HG02610 (cell line): ENCODE measurements at regions not wholly inside any gene's neighbourhood (a gene's known extent, or its start where the extent isn't known, plus 50 kb on each side); places are given as distances from the start of the nearest gene placed in this dataset.

Experiments used
- ATAC-seq: cut with Tn5 transposase; IDR thresholded peaks from one replicate; pipeline ENCODE4 v1.9.1; 2021; ENCODE audit warnings: mild to moderate bottlenecking, moderate library complexity; ENCODE audit not compliant: unreplicated experiment

DNA sequence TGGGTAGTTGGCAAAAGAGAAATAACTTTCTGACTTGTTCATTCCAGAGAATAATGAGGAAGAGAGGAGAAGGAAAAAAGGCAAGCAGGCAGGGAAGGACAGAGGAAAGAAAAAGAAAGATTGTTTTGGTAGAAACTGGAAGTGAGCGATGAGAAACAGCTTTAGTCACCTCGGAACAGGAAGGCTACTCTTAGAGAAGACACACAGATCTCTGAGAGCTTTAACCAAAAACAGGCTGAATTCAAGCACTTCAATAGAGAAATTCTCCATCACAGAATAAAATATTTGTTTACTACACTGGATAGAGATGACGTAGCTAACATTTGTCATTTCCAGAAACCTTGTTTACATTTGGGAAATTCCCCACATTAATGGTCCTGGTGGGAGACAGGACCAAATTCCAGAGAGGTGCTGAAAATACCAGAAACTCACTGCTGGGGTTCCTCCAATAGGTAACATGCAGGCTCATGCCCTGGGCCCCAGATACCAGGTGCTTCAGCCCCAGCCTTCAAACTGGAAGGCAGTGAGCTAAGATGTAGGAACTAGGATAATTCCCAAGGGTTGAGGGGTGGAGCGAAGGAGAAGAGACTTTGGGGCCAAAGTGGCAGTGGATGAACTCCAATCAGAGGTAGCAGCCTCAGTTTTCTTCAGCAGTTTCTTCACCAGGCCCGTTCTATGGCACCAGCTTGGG lies 227.7 kb upstream of the GRAMD2B start:
- ATAC-seq = no peak

DNA sequence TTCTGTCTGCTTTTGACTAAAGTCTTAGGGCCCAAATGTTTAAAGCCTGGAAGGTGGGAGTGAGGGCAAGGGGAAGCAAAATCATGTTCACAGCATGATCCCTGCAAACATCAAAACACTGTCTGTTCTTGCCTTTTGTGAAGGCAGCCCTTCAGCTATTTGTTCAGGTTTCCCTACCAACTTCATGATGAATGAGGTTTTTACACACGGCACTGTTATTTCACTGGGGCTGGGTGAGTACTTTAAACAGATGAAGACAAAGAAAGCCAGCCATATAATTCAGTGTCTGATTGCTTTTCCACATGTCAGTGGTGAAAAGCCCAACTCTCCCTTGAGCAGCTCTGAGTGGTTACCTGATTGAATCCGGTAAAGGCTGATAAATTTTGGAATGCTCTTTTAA lies 224.7 kb upstream of the GRAMD2B start:
- ATAC-seq = no peak

DNA sequence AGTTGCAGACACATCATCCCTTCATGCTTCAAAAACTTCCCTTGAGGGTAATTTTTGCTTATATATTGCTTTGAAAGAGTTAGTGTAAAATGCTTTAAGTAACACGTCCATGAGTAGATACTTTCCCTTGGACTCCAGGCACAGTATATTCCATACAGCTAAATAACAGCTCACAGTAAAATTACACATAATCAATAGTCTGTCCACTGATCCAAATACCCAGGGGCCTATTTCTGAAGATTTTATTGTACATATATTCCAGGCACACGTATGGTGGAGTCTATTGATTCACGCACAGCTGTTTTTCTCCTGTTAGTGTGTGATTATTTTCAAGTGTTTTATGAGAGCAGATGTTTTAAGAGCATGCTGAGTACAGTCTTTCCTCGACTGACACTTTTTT lies 223.7 kb upstream of the GRAMD2B start:
- no peak for ATAC-seq

DNA sequence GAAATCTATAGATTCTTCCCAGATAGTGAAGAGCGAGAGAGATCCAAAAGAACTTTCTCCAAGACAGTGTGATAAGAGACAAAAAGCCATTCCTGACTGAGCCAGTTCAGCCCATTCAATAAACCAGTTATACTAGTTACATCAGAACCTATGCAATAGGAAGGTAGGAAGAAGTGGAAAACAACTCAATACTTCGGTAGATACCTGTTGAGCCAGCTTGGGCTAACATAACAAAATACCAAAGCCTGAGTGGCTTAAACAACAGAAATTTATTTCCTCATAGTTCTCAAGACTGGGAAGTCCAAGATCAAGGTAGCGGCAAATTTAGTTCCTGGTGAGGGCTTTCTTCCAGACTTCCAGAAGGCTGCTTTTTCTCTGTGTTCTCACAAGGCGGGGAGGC lies 214.5 kb upstream of the GRAMD2B start:
- ATAC-seq = no peak

DNA sequence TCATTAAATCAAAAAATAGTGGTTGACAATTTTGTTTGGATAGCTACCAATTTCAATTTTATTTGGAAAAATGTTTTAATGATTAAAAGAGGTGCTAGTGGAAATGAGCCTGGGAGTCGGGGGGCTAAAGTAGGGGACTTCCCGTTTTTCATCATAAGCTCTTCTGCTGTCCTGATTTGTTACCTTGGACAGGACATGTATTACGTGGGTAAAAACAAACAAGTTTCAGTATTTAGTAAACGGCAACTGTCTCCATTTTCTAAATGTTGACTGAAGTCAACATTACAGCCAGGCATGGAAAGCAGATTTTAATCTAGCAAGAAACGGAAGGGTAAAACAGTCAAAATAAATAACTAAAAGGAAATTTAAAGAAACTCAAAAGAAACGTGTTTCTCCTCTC lies 212.3 kb upstream of the GRAMD2B start:
- ATAC-seq = no peak

DNA sequence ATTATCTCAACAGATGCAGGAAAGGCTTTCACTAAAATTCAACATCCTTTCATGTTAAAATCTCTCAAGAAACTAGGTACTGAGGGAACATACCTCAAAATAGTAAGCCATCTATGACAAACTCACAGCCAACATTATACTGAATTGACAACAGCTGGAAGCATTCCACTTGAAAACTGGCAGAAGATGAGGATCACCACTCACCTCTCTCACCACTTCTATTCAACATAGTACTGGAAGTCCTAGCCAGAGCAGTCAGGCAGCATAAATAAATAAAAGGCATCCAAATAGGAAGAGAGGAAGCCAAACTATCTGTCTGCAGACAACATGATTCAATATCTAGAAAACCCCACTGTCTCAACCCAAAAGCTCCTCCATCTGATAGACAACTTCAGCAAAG lies 203.6 kb upstream of the GRAMD2B start:
- ATAC-seq = no peak

DNA sequence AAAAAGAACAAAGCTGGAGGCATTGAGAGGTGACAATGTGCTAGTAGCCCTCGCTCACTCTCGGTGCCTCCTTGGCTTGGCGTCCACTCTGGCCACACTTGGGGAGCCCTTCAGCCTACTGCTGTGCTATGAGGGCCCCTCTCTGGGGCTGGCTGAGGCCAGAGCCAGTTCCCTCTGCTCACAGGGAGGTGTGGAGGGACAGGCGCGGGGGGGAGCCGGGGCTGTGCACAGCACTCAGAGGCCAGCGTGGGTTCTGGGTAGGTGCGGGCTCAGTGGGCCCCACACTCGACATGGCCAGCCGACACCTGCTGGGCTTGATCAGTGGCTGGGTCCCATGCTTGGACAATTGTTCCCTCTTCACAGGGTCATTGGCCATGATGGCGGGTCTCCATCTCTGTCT lies 202.5 kb upstream of the GRAMD2B start:
- ATAC-seq = no peak

DNA sequence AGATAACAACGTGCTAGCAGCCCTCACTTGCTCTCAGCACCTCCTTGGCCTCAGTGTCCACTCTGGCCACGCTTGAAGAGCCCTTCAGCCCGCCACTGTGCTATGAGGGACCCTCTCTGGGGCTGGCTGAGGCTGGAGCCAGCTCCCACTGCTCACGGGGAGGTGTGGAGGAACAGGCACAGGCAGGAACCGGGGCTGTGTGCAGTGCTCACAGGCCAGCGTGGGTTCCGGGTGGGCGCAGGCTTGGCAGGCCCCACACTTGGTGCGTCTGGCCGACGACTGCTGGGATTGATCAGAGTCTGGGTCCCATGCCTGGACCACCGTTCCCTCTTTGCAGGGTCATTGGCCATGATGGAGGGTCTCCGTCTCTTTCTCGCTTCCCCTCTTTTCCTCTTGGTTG lies 194.3 kb upstream of the GRAMD2B start:
- ATAC-seq = no peak

DNA sequence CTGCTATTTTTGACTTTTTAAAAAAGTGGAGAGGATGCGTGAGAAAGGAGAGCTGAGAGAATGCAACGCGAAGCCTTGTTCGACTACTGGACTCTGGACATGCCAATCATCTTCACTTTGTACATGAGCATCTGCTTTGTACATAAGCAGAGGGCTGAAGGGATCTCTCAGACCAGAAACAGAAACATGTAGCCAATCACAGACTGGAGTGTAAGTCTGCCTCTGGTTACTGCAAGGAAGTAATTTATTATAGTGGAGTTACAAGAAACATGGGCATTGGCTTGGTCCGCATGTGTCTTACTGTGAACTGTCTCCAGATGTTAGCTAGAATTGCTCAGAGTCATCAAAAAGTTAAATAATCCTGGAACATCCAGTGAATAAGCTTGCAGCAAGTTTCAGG lies 190.0 kb upstream of the GRAMD2B start:
- no peak for ATAC-seq

DNA sequence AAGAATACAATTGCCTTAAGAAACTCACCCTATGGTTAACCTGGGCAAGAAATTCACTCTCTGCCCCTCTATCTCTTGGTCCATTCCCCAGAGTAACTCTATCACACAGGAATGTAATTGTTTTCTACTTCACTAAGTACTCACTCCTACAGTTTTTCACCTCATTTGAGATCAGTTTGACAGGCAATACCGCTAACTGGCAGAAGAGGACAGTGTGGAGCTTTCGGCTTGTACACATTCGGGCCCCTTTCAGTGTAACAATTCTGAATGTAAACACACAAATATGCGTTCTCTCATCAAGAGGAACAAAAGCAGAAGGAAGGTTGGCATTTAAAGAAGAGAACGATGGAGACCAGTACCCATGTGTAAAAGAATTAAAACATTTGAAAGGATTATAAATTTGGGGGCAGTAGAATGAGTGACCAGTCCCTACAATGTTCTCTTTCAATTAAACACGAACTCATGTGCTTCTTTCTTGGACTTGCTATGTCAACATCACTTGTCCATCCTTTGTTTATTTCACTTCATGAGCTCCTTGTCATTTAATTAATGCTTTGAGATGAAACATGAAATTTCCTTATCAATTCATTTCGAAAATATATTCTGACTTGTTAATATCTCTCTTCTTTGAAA lies 188.5 kb upstream of the GRAMD2B start:
- no peak for ATAC-seq

DNA sequence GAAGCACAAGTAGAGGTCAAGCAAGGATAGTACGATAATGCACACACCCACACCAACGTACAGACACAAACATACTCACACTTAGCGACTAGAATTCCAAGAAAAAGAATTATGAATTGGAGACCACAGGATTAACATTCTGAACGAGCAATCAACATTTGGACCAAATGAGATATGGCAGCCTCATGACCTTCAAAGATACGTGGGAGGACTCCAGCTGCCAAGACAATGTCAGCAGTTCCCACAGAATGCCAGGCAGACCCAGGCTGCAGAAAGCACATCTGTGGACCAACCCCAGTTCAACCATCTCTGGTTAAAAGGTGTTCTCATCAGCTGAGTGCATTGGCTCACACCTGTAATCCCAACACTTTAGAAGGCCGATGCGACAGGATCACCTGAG lies 187.6 kb upstream of the GRAMD2B start:
- no peak for ATAC-seq

DNA sequence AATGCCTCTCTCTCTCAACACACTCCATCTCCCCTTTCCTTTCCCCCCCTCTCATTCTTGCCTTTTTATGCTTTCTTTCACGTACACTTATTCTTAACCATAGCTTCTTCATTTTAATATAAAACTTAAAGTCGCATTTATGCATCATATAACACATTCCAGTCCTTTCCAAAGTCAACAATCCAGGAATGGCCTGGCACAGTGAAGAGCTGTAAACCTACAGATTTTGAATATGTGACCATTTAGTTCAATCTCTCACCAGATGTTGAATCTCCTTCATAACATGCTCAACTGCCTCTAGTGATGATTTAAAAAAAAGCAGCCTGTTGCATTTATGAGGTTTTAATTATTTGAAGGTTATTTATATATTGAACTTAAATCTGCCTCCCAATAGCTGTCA lies 186.2 kb upstream of the GRAMD2B start:
- ATAC-seq = no peak

DNA sequence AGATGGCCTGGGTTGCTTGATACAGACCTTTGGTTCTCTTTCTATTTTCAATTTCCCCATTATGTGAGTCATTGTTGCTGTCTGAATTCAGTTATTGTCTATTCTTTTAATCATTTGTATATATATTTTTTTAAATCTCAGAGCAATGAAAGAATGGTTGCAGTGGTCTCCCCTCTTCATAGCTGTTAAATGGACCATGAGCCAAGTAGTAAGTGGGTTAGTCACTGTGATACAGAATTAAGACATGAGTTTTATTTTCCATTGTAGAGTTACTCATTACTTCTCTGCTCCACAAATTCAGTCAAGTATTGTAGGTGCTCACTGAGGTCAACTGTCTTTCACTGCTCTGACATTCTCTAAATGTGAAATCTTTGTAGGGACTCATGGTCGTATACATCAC lies 174.6 kb upstream of the GRAMD2B start:
- no peak for ATAC-seq

DNA sequence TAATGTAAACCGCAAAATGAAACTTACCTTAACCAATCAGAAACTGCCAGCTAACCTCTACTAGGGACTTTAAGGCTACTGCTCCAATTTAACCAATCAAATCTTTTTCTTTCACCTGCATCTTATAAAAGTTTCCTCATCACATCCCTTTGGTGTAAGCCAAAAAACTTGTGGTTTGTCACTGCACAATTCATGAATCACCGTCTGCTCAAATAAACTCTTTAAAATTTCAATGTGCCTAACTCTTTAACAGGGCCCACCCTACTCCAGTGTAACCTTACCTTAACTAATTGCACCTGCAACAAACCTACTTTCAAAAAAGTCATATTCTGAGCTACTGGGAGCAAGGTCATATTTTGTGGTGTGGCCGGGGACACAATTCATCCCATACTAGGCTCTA lies 172.2 kb upstream of the GRAMD2B start:
- no peak for ATAC-seq

DNA sequence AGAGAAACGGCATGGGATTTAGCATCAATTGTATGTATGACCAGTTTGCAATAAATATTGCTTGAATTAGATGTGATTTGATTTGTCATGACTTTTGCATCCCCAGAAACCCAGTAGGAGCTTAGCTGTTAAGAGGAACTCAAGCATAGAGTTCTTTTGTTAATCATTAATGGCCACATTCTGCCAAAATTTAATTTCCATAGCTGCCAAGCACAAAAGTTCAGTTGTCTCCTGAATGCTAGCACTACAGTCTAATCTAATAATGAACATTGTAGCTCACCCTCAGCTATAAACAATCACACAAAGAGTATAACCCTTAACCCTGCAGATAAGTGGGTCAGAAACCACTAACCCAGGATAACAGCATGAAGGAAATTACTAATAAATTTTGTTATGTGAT lies 169.8 kb upstream of the GRAMD2B start:
- no peak for ATAC-seq

DNA sequence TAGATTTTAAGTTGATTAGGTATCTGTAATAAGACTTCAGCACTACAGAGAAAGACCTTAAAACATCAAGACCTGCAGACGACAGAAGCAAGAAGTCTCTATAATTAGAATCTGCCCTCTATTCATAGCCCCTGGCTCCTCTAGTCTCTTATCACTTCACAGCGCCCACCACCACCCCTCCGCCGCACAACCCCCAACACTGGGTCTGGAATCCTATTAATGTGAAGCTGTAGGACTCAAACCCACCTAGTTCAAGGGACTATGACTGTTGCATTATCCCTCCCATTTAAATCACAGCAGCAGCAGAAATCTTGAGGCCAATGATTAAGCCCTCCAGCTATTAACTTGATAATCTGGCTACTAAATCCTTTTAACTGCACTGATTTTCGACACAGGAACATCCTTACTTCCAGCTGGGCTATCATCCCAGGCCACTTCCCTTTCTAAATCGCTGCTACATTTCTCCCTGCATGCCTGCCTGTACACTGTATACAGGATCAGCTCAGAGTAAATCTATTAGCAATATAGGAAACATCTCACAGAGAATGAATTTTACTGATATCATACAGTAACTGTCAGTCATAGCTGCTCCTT lies 159.5 kb upstream of the GRAMD2B start:
- no peak for ATAC-seq

DNA sequence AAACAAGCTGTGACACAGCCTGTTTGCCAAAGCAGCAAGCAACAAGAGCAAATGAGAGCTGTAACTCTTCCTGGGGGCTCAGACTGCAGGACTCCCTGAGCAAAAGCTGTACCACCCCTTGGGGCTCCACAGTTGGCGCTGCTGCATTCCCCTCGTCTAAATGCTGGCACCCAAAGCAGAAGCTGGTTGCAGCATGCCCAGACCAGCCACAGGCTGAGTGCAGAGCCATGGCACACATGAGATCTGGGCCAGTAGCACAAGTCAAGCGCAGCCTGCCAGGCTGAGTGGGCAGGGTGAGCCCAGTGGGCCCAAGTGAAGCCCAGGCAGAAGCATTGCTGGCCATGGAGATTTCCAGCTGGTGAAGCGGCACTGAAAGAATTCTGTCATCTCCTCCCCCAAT lies 157.3 kb upstream of the GRAMD2B start:
- ATAC-seq = no peak

DNA sequence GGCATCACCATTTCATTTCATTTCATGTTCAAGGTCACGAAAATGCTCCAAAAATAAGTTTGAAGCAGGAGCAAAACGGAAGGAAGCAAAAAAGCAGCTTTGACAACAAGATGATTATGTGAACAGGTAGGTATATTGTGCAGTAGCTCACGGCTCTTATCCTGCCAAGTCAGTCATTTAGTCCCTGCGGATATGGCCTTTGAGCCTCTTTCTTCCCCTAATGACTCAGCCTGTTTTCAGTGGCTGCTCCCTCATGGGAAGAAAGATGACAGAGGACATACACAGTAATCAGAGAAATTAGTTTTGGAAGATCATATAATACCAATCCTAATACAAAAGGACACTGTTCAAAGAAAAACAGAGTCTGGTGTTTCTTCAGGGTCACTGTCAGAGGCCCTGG lies 155.8 kb upstream of the GRAMD2B start:
- no peak for ATAC-seq

DNA sequence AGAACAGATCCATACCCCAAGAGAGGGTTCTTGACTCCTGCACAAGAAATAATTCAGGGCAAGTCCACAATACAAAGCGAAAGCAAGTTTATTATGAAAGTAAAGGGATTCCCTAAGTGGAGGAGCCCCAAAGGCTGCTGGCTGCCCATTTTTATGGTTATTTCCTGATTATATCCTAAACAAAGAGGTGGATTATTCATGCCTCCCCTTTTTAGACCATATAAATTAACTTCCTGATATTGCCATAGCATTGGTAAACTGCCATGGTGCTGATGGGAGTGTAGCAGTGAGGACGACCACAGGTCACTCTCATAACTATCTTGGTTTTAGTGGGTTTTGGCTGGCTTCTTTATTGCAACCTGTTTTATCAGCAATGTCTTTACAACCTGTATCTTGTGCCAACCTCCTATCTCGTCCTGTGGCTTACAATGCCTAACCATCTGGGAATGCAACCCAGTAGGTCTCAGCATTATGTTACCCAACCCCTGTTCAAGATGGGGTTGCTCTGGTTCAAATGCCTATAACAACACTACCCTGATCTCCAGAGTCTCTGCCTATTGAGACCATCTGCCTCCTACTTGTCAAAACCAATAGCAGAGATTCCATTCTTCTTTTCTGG lies 154.4 kb upstream of the GRAMD2B start:
- no peak for ATAC-seq

DNA sequence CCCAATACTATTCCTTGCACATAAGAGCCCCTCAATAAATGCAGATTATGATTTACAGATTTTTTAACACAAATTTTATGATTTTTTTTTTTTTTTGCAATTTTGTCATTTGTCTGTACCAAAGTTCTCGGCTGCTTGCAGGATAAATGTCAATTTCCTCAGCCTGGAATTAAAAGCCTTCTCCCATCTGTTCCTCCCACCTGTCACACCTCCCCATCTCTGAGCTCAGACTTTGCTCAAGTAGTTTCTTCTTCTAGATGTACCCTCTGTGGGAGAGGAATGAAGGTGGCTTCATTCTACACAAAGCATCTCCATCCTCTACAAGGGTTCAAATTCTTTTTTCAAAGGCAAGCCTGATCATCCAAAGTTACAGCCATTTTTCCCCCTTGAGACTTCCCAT lies 153.7 kb upstream of the GRAMD2B start:
- no peak for ATAC-seq

DNA sequence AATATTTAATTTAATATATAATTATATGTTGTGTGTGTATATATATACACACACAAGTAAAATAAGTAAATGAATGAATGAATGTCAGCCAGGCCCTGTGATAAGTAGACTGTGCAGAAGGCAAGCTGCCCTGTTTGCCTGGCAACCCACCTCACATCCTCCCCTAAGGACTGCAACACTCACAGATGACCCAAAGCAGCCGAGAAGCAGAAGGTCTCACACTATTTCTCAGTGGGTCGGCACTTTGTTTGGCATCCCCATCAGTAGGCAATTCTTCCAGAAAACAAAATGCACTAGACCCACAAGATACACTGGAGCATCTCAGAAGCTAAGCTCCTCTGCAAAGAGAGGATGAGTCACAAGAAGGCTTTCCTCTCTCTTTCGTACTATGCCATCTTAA lies 152.1 kb upstream of the GRAMD2B start:
- no peak for ATAC-seq

DNA sequence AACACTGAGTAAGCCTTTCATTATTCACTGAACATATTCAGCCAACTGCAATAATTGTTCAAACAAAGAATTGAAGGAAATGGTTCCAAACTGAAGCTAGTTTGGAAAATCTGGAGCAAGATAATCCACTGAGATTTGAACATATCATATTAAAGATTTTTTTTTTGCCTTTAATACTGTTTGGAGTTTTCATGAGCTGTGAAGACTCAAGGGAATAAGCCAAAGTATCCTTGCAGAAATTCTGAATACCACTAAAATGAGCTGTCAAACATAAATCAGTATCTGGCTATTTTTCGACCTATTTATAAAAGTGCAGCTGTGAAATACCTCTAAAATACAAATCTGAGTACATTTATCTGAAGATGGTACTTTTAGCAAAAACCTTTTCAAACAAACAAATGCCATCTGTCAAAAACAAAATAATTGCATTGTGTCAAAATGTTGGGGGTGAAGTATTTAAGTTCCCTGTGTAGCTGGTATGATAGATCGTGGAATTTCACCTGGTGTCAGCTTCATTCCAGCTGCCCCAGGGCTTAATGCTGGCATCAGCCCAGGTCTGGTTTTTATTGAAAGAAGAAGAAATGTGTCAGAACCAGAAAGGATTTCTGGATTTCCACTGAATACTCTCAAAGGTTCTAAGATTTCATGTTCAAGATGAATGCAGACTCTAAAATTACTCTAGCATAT lies 149.0 kb upstream of the GRAMD2B start:
- no peak for ATAC-seq
